Natural killer cell (primary cell): ENCODE measurements at regions not wholly inside any gene's neighbourhood (a gene's known extent, or its start where the extent isn't known, plus 50 kb on each side); places are given as distances from the start of the nearest gene placed in this dataset.

ENCODE experiments used
- ATAC-seq, 3 donors: fragments of 150-1000 bp in 2 of 3; fragments of 200-7000 bp in 1 of 3; cut with Tn5 transposase; 1 replicate in 1 of 3; 2 replicates in 2 of 3; pipeline ENCODE4 v1.10.0; 2021; ENCODE audit warnings: mild to moderate bottlenecking in 2 of 3, moderate library complexity in 2 of 3
- DNase-seq, 2 donors: peaks; one replicate each; pipeline versions ENCODE4 v3.0.0 to v3.0.0-alpha.2; 2013 to 2021; ENCODE audit warnings: mixed read lengths in 1 of 2
- H3K27ac ChIP-seq: one replicate; pipeline ENCODE4 v1.5.1; 2013; ENCODE audit warnings: mild to moderate bottlenecking, low read length
- H3K27me3 ChIP-seq: one replicate; pipeline ENCODE4 v1.6.1; 2013; ENCODE audit warnings: low read length; ENCODE audit not compliant: control insufficient read depth, insufficient read depth
- H3K36me3 ChIP-seq: one replicate; pipeline ENCODE4 v1.6.1; 2013; ENCODE audit warnings: low read length; ENCODE audit not compliant: control insufficient read depth, insufficient read depth
- H3K4me1 ChIP-seq: one replicate; pipeline ENCODE4 v1.6.1; 2013; ENCODE audit warnings: low read length; ENCODE audit not compliant: control insufficient read depth, insufficient read depth
- H3K4me3 ChIP-seq: one replicate; pipeline ENCODE4 v1.5.1; 2013; ENCODE audit warnings: low read length
- H3K9me3 ChIP-seq: one replicate; pipeline ENCODE4 v1.6.1; 2013; ENCODE audit warnings: low read length; ENCODE audit not compliant: control insufficient read depth, insufficient read depth
- H3K27ac Mint-ChIP-seq, 2 donors: one replicate each; pipeline ENCODE4 v1.8.0; 2022; ENCODE audit warnings: mild to moderate bottlenecking in 2 of 2, mixed read lengths in 2 of 2, moderate library complexity in 1 of 2
- H3K27me3 Mint-ChIP-seq, 2 donors: one replicate each; pipeline ENCODE4 v1.8.0; 2022; ENCODE audit warnings: low read depth in 2 of 2, mixed read lengths in 2 of 2
- H3K36me3 Mint-ChIP-seq: one replicate; pipeline ENCODE4 v1.8.0; 2022; ENCODE audit warnings: mixed read lengths
- H3K4me1 Mint-ChIP-seq, 2 donors: one replicate each; pipeline ENCODE4 v1.8.0; 2022; ENCODE audit warnings: mixed read lengths in 2 of 2
- H3K4me3 Mint-ChIP-seq: one replicate; pipeline ENCODE4 v1.8.0; 2022; ENCODE audit warnings: mild to moderate bottlenecking, moderate library complexity, mixed read lengths
- H3K9me3 Mint-ChIP-seq, 2 donors: one replicate each; pipeline ENCODE4 v1.8.0; 2022; ENCODE audit warnings: mixed read lengths in 2 of 2
- WGBS: methylation state at CpG from one replicate; pipeline ENCODE4 v1.1.7; 2013; ENCODE audit warnings: missing lambda C conversion rate; ENCODE audit not compliant: insufficient coverage; 5-methylcytosine and 5-hydroxymethylcytosine counted together
- intact Hi-C: fragments of 100-400 bp; cut with micrococcal nuclease; formaldehyde crosslinking; loops from one replicate; pipeline ENCODE4 v1.14.2; 2022
- TF ChIP-seq, protein P1 (sequence below): fragments of 200-600 bp; IDR thresholded peaks from one replicate; pipeline ENCODE4 v1.8.0; 2022; ENCODE audit warnings: antibody characterized with exemption

DNA sequence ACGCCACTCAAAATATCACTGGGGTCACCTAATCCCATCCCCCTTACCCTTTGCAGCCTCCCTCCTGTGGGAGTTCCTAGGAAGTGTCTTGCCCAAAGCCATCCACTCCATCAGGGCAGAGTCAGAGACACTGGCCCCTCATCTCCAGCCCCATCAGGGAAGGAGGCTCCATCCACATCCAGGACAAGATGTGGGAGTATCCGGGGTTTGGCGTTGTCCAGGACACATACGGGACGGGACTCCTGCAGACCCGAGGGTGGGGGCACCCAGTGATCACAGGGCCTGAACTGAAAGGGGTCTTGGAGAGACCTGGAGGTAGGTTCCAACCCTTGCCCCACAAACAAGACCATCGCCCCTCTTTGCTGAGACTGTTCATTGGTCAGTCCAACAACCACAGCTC lies 348.2 kb downstream of the MATN1 start:
- Mint-ChIP-seq H3K27ac (no peak overlapping the region), H3K36me3 (no peaks in the 10 kb centered on the region)
- TF ChIP-seq, protein P1, sequence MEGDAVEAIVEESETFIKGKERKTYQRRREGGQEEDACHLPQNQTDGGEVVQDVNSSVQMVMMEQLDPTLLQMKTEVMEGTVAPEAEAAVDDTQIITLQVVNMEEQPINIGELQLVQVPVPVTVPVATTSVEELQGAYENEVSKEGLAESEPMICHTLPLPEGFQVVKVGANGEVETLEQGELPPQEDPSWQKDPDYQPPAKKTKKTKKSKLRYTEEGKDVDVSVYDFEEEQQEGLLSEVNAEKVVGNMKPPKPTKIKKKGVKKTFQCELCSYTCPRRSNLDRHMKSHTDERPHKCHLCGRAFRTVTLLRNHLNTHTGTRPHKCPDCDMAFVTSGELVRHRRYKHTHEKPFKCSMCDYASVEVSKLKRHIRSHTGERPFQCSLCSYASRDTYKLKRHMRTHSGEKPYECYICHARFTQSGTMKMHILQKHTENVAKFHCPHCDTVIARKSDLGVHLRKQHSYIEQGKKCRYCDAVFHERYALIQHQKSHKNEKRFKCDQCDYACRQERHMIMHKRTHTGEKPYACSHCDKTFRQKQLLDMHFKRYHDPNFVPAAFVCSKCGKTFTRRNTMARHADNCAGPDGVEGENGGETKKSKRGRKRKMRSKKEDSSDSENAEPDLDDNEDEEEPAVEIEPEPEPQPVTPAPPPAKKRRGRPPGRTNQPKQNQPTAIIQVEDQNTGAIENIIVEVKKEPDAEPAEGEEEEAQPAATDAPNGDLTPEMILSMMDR, result no peak

DNA sequence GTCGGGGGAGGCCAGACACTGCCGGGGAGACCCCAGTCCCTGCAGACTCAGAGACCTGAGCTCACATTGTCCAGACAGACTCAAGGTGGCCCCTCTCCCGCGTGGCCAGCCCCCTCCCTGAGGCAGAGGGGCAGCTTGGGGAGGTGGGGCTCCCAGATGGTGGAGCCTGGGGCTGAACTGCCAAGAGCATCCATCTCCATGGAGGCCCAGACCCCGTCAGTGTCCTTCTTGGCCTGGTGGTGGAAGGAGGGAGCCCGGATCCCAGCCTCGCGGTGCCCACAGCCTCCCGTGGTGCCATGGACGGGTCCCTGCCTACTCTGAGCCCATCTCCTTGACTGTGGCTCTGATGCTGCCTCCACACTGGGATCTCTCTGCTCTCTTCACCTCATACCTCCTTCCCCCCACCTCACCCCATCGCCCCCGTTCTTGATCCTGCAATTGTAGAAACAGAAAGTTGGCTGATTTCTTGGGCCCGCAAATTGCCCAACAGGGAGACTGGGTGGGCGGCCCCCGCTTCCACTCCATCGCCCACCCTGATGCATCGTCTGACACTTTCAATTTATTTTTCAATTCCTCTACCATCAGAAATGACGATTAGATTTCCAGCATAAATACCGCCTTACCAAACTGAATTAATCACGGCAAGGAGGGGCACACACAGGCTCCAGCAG lies 348.9 kb downstream of the MATN1 start:
- Mint-ChIP-seq H3K27me3 (peaks cover 0 to 10% of the 10 kb centered on the region in 2 donors), H3K4me1 (peaks cover 0 to 1% of the 10 kb centered on the region in 2 donors), H3K36me3 (no peaks in the 10 kb centered on the region), H3K27ac (no peak overlapping the region), H3K4me3 (no peak overlapping the region), H3K9me3 (no peaks in the 10 kb centered on the region)
- H3K9me3 ChIP-seq, result no peaks in the 10 kb centered on the region
- ATAC-seq, result no peak
- peaks cover 2% of the 10 kb centered on the region for H3K27me3 ChIP-seq
- H3K4me3 ChIP-seq, result no peak overlapping the region
- no peaks in the 10 kb centered on the region for H3K36me3 ChIP-seq
- no peak for DNase-seq
- 87% methylated on average over 20 of the region's 20 CpGs for WGBS
- H3K4me1 ChIP-seq, result no peaks in the 10 kb centered on the region
- TF ChIP-seq, protein P1, result no peak
- H3K27ac ChIP-seq, result no peak overlapping the region
- intact Hi-C loops, result no loop called here

More for the DNA sequence above, 348.2 kb downstream of the MATN1 start:
- Histone ChIP-seq H3K27me3 (peaks cover 2% of the 10 kb centered on the region), H3K27ac (no peak overlapping the region), H3K36me3 (no peaks in the 10 kb centered on the region), H3K9me3 (no peaks in the 10 kb centered on the region), H3K4me3 (no peak overlapping the region), H3K4me1 (no peaks in the 10 kb centered on the region)
- DNase-seq (no peak), ATAC-seq (no peak)
- intact Hi-C loops, result no loop called here
- Mint-ChIP-seq H3K4me3 (no peak overlapping the region), H3K9me3 (no peaks in the 10 kb centered on the region), H3K4me1 (peaks cover 0 to 7% of the 10 kb centered on the region in 2 donors), H3K27me3 (peaks cover 0 to 10% of the 10 kb centered on the region in 2 donors)
- 76% methylated on average over 7 of the region's 7 CpGs for WGBS

DNA sequence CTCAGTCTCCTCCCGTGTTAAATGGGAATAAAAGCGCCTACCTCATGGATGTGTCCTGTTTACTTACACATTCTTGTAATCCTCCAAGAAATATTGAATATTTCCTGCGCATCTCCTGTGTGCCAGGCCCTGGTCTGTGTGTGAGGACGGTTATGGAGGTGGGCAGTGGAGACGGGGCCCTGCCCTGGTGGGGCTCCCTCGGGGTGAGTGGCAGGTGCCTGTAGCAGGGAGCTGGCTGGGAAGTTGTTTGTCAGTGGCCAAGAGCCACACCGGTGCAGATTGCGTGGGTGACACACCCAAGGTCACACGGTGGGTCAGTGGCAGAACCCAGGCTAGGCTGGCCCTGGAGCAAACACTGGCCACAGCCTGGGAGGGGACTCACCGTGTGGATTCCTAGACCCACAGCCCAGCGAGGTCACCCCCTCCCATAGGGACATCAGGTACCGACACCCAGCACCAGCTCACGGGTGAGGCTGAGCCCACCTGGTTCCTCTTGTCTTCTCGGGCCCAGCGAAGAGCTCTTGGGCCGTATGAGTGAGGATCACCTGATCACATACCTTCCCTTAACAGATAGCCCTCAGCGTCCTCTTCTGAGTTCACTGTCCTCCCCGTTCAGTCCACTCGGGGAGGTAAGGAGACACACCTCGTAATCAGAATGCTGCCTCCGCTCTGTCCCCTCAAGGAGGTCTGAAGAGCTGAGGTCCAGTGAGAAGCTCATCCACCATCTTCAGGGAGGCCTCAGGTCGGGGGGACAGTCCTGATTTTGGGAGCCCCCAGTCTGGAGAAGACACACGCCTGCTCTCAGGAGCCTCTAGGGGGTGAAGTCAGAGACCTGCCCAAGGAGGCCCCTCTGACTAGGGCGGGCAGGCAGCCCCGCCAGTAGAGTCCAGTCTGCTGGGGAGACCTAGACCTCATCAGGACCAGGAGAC lies 349.6 kb downstream of the MATN1 start:
- H3K27ac Mint-ChIP-seq, result no peak overlapping the region
- no peaks in the 10 kb centered on the region for H3K9me3 Mint-ChIP-seq

More for the DNA sequence above, 349.6 kb downstream of the MATN1 start:
- Mint-ChIP-seq H3K4me3 (no peak overlapping the region), H3K4me1 (no peaks in the 10 kb centered on the region), H3K27me3 (peaks cover 0 to 10% of the 10 kb centered on the region in 2 donors), H3K36me3 (no peaks in the 10 kb centered on the region)
- WGBS, result 81% methylated on average over 25 of the region's 25 CpGs
- Histone ChIP-seq H3K9me3 (no peaks in the 10 kb centered on the region), H3K4me3 (no peak overlapping the region), H3K36me3 (no peaks in the 10 kb centered on the region), H3K4me1 (no peaks in the 10 kb centered on the region), H3K27me3 (peaks cover 2% of the 10 kb centered on the region), H3K27ac (no peak overlapping the region)
- intact Hi-C loops, result no loop called here
- TF ChIP-seq, protein P1, result no peak
- ATAC-seq (no peak), DNase-seq (no peak)
